Testis (tissue), 2 donors: ENCODE measurements at regions not wholly inside any gene's neighbourhood (a gene's known extent, or its start where the extent isn't known, plus 50 kb on each side); places are given as distances from the start of the nearest gene placed in this dataset.

ENCODE experiments used
- DNase-seq: peaks from one replicate; pipeline ENCODE4 v3.0.0-alpha.2; 2019
- H3K27ac ChIP-seq, 2 donors: fragments of 200-600 bp; sonication (generic); one replicate each; pipeline ENCODE4 v1.5.1; 2019
- H3K27me3 ChIP-seq: fragments of 200-600 bp; sonication (generic); one replicate; pipeline ENCODE4 v1.5.1; 2019
- H3K36me3 ChIP-seq: fragments of 200-600 bp; sonication (generic); one replicate; pipeline ENCODE4 v1.5.1; 2017; ENCODE audit warnings: low read depth; ENCODE audit errors: missing control alignments
- H3K4me1 ChIP-seq: fragments of 200-600 bp; sonication (generic); one replicate; pipeline ENCODE4 v1.5.1; 2019
- H3K4me3 ChIP-seq, 2 donors: fragments of 200-600 bp; sonication (generic); one replicate each; pipeline ENCODE4 v1.5.1; 2017 to 2019
- H3K9me3 ChIP-seq: fragments of 200-600 bp; sonication (generic); one replicate; pipeline ENCODE4 v1.5.1; 2017
- CTCF ChIP-seq, 3 experiments: fragments of 450-650 bp in 2 of 3; fragments of 200-600 bp in 1 of 3; sonication (generic) in 1 of 3; IDR thresholded peaks; one replicate each; pipeline ENCODE4 v1.5.1; 2016 to 2019; ENCODE audit warnings: antibody characterized with exemption in 3 of 3, mild to moderate bottlenecking in 2 of 3, moderate library complexity in 1 of 3
- POLR2A ChIP-seq: fragments of 450-650 bp; IDR thresholded peaks from one replicate; pipeline ENCODE4 v1.6.1; 2017; ENCODE audit warnings: antibody characterized with exemption, mild to moderate bottlenecking, moderate library complexity
- WGBS, 2 donors: methylation state at CpG; one replicate each; pipeline ENCODE4 v1.1.5; 2018; 5-methylcytosine and 5-hydroxymethylcytosine counted together
- intact Hi-C: fragments of 100-400 bp; cut with DNase I; formaldehyde crosslinking; loops from one replicate; pipeline ENCODE4 v1.15.1; 2023; ENCODE audit warnings: low total_unique reads

DNA sequence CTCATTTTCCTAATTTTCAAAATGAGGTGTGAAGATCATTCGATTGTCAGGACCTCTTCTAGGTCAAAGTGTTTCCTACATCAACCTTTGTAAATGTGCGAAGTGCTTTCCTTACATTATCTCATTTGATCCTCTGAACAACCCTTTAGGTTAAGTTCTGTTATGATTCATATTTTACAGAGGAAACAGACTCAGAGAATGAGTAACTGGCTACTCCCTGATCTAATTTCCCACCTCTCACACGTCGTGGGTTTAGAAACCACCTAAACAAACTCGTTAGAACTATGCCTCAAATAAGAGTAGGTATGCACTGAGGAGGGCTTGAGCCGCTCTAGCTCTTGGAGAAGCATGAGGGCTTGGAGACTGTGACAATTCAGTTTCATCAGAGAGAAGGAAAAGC is 148.6 kb downstream of the CD47 start:
- intact Hi-C loops, result no loop called here
- Histone ChIP-seq H3K9me3 (no peaks in the 10 kb centered on the region), H3K27me3 (no peaks in the 10 kb centered on the region), H3K4me1 (no peaks in the 10 kb centered on the region), H3K4me3 (no peak overlapping the region), H3K36me3 (no peaks in the 10 kb centered on the region), H3K27ac (no peak overlapping the region)
- TF ChIP-seq POLR2A (no peak), CTCF (IDR thresholded peaks at IDR 0.05) (no peak)
- no peak for DNase-seq
- 87 to 88% methylated on average over 6 of the region's 6 CpGs for WGBS, 2 donors

GRCh38 chr3:107939691-107940442 is 151.0 kb downstream of the CD47 start:
- no peak overlapping the region for H3K4me3 ChIP-seq
- no peak overlapping the region for H3K27ac ChIP-seq
- 71 to 78% methylated on average over 10 of the region's 10 CpGs for WGBS, 2 donors
- H3K9me3 ChIP-seq, result no peaks in the 10 kb centered on the region
- intact Hi-C loops, result no loop called here
- H3K27me3 ChIP-seq, result no peaks in the 10 kb centered on the region
- H3K36me3 ChIP-seq, result no peaks in the 10 kb centered on the region
- H3K4me1 ChIP-seq, result no peaks in the 10 kb centered on the region
- TF ChIP-seq CTCF (IDR thresholded peaks at IDR 0.05) (no peak), POLR2A (no peak)
- no peak for DNase-seq

DNA sequence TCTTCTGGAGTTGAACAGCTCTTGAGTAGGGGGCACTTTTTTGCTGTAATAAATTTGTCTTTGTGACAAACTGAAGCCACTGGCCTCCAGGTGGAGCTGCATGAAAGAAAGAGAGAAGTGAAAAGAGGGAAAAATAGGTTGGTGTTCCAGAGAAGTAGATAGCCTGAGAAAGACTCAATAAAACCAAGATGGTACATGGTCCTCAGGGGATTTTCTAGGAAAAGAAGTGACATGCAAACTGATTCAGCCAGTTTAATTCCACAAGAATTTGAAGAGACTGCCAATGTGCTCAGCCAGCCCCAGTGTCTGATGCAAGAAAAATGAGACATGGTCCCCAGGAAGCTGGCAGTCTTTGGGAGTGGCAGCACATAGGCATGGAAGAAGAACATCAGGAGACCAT is 152.7 kb downstream of the CD47 start:
- peak; percentile 58 for DNase-seq
- Histone ChIP-seq H3K9me3 (no peaks in the 10 kb centered on the region), H3K36me3 (no peaks in the 10 kb centered on the region), H3K27me3 (no peaks in the 10 kb centered on the region), H3K4me1 (no peaks in the 10 kb centered on the region), H3K27ac (no peak overlapping the region), H3K4me3 (no peak overlapping the region)
- TF ChIP-seq CTCF (IDR thresholded peaks at IDR 0.05), result peak; percentile 39 to 46 (median 44)
- no peak for TF ChIP-seq POLR2A
- intact Hi-C loops, result no loop called here

- no peaks in the 10 kb centered on the region for H3K36me3 ChIP-seq
- no peak overlapping the region for H3K27ac ChIP-seq
- H3K9me3 ChIP-seq, result no peaks in the 10 kb centered on the region
- intact Hi-C loops, result no loop called here
- 95 to 96% methylated on average over 4 of the region's 4 CpGs for WGBS, 2 donors
- TF ChIP-seq POLR2A, result no peak
- DNase-seq, result no peak
- no peaks in the 10 kb centered on the region for H3K27me3 ChIP-seq
- no peak overlapping the region for H3K4me3 ChIP-seq
- no peaks in the 10 kb centered on the region for H3K4me1 ChIP-seq
Observed at GRCh38 chr3:107934808-107935207, 156.0 kb downstream of the CD47 start.

DNA sequence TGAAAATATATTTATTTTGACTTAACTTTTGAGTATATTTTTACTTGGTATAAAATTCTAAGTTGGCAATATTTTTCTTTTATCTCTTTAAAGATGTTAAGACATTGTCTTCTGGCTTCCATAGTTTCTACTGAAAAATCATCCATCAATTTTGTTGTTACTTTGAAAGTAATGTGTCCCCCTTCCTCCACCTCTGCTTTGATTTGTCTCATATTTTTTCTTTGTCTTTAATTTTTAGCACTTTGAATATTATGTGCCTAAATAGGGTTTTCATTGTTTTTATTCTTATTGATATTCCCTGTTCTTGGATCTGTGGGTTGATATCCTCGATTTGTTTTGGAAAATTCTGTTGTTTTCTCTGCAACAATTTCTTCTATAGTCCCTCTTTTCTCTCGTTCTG is 157.4 kb downstream of the CD47 start:
- no peak overlapping the region for H3K4me3 ChIP-seq
- WGBS, 2 donors, result 91 to 95% methylated on average over 2 of the region's 2 CpGs
- intact Hi-C loops, result no loop called here
- H3K27ac ChIP-seq, result no peak overlapping the region
- no peaks in the 10 kb centered on the region for H3K9me3 ChIP-seq
- H3K27me3 ChIP-seq, result no peaks in the 10 kb centered on the region
- no peaks in the 10 kb centered on the region for H3K36me3 ChIP-seq
- no peaks in the 10 kb centered on the region for H3K4me1 ChIP-seq
- TF ChIP-seq CTCF (IDR thresholded peaks at IDR 0.05) (no peak), POLR2A (no peak)
- DNase-seq, result no peak
